GM20431 (cell line): ENCODE measurements at regions not wholly inside any gene's neighbourhood (a gene's known extent, or its start where the extent isn't known, plus 50 kb on each side); places are given as distances from the start of the nearest gene placed in this dataset.
"Not testable (repeated sequence)": the region's sequence is repeated elsewhere in the genome, so short reads cannot be mapped to it uniquely, and the experiment has no call there.

Source experiments
- in situ Hi-C: fragments of 300-500 bp; cut with MseI, MboI; formaldehyde crosslinking; loops from one replicate; pipeline ENCODE4 v1.15.0; 2020; ENCODE audit warnings: low sequenced_read_pairs; ENCODE audit not compliant: unreplicated experiment

- in situ Hi-C loops = no loop called here
Observed at GRCh38 chr5:130759061-130759460, 406.0 kb downstream of the HINT1 start.

DNA sequence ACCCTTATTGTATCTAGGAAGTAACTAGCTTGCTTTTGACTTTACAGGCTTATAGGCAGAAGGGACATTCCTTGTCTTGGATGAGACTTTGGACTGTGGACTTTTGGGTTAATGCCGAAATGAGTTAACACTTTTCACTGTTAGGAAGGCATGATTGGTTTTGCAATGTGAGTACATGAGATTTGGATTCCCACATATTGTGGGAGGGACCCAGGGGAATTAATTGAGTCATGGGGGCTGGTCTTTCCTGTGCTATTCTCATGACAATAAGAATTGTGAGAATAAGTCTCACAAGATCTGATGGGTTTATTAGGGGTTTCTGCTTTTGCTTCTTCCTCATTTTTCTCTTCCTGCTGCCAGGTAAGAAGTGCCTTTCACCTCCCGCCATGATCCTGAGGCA is 417.5 kb downstream of the HINT1 start:
- in situ Hi-C loops = no loop called here

DNA sequence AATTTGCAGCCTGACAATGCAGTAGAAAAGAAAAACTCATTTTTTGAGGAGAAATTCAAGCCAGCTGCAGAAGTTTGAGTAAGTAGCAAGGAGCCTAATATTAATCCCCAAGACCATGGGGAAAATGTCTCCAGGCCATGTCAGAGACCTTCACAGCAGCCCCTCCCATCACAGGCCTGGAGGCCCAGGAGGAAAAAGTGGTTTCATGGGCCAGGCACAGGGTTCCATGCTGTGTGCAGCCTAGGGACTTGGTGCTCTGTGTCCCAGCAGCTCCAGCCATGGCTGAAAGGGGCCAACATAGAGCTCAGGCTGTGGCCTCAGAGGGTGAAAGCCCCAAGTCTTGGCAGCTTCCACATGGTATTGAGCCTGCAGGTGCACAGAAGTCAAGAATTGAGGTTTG is 418.4 kb downstream of the HINT1 start:
- in situ Hi-C loops = not testable (repeated sequence)

GRCh38 chr5:130743092-130743491 is 422.0 kb downstream of the HINT1 start:
- in situ Hi-C loops = no loop called here

- in situ Hi-C loops = no loop called here
Observed at GRCh38 chr5:130740047-130740569, 424.9 kb downstream of the HINT1 start.

DNA sequence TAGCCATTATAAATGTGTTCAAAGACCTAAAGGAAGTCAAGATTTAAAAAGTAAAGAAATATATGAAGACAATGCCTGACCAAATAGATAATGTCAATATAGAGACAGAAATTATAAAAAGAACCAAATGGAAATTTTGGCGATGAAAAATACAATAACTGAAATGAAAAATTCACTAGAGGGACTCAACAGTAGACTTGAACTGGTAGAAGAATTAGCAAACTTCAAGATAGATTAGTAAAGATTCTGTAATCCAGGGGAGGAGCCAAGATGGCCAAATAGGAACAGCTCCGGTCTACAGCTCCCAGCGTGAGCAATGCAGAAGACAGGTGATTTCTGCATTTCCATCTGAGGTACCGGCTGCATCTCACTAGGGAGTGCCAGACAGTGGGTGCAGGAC is 433.2 kb downstream of the HINT1 start:
- in situ Hi-C loops = no loop called here

- in situ Hi-C loops = no loop called here
Observed at GRCh38 chr5:130729541-130729940, 435.5 kb downstream of the HINT1 start.

GRCh38 chr5:130727830-130728229 is 437.2 kb downstream of the HINT1 start:
- in situ Hi-C loops = no loop called here

GRCh38 chr5:130724658-130725057 is 440.4 kb downstream of the HINT1 start:
- in situ Hi-C loops = no loop called here

- in situ Hi-C loops = no loop called here
Observed at GRCh38 chr5:130720355-130720754, 444.7 kb downstream of the HINT1 start.

DNA sequence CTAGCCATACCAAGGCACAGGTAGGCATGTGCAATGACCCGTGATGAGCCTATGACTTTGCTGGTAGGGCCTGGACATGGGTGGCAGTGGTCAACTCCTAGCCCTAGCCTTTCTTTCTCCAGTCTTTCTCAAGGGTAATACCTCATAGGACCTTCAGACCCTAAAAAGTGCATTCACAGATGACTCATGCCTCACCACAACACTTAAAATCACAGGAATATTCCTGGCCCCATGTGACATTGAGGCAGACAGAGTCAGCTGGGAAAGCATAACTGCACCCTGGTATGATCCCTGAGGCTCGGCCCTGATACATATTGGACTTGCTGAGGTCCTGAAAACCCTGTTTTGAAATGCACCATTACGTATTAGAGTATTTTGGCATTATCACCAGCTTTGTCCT is 449.5 kb downstream of the HINT1 start:
- in situ Hi-C loops = no loop called here

DNA sequence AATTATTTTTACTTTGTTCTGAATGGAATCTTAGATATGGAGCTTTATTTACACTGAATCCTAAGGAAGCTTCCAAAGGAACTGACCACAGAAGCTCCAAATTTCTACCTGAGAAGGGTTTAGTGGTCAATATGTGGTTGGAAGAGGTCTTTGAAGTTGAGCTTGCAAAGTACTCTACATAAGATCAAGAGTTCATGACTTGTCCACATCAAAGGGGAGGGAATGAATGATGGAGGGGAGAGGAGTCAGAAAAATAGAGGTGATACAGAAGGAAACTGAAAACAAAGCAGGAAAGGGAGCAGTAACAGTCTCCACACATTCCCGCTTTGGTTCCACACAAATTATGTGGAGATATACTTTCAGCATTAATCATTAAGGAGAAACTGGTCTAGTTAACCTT is 450.9 kb downstream of the HINT1 start:
- in situ Hi-C loops = no loop called here

DNA sequence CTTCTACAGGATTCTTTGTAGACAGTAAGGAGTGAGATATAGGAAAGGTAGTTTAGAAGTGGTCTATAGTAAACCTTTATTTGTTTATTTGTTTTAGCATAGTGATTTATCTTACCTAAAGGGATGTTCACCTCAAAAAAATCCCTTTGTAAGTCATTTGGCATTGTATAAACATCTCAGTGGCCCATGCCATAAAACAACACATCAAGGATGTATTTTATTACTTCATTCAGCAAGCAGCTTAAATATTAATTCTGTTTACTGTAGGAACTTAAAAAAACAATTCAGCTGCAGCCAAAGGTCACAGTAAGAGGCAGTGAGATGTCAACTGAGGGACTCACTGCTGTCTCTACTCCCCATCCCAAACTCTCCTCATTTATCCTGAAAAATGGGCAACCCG is 452.7 kb downstream of the HINT1 start:
- in situ Hi-C loops = no loop called here

GRCh38 chr5:130710596-130710995 is 454.5 kb downstream of the HINT1 start:
- in situ Hi-C loops = no loop called here

- in situ Hi-C loops = no loop called here
Observed at GRCh38 chr5:130708754-130709153, 456.3 kb downstream of the HINT1 start.

- in situ Hi-C loops = no loop called here
Observed at GRCh38 chr5:130706696-130707095, 458.4 kb downstream of the HINT1 start.

GRCh38 chr5:130705368-130705767 is 459.7 kb downstream of the HINT1 start:
- in situ Hi-C loops = no loop called here

- in situ Hi-C loops = no loop called here
Observed at GRCh38 chr5:130693509-130693908, 471.5 kb downstream of the HINT1 start.

DNA sequence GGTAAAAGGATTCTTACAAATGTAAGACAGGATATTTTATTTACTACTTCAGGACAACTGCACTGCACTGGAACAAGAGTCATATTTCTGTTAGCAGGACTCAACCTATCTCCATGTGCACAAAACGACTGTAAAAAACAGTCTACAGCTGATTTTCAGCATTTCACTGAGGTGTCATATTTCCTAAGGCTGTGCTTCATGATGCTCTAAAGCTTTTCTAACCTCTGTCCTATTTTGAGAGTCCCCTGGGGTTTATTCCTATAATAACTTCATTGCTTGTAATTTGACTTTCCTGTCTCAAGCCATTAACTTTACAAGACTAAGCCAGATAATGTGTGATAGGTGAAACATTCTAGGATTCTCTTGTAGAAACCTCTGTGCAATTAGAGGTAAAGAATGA is 472.3 kb downstream of the HINT1 start:
- in situ Hi-C loops = no loop called here

DNA sequence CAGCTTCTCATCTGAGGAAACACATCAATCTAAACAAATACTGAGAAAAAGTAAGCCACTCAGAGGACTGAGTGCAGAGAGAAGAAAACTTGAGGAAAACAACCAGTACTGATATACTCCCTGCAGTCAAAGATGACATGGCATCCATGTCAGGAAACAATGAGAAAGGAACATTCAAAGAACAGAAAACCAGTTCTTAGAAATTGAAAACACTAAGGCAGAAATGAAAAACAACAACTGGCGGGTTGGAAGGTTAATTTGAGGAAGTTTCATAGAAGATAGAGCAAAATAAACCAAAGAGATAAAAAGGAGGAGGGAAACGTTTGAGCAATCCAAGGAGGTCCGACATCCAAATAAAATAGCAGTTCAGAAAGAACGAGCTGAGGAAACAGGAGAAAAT is 475.2 kb downstream of the HINT1 start:
- in situ Hi-C loops = no loop called here

DNA sequence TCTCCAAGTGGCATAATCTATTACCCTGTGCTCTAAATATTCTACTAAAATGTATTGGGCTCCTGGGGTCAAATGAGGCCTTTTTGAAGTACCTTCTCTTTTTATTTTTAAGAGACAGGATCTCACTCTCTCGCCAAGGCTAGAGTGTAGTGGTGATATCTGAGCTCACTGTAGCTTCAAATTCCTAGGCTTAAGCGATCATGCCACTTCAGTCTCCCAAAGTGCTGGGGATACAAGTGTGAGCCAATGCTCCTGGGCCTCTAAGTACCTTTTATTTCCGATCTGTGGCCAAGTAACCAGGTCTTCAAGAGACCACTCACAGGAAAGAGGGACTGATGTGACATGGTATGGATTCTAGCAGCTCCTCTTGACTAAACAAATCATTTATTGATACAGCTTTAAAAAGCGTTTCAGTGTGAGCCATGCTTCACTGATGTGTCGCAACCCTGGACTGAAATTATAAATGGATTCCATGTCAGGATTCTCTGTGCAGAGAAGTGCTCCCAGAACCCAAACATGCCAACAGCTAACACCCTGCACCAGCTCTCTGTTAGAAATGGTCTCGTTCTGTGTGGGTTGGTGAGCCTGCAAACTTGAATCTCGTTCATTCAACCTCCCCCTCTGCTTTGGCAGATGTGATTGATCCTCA is 477.8 kb downstream of the HINT1 start:
- in situ Hi-C loops = no loop called here

DNA sequence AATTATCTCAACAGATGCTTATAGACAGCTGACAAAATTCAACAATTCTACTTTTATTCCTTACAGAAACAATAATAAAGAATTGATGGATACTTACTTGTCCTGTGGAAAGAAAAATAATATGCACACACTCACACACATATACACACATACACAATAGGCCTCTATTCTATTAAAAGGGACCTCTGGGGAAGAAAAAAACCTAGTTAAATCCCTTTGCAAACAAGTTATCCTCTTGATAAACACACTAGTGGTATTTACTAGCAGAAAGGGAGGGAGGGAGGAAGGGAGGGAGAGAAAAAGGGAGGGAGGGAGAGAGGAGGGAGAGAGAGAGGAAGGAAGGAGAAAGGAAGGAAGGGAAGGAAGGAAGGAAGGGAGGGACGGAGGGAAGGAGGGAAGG is 486.4 kb downstream of the HINT1 start:
- in situ Hi-C loops = no loop called here
